C4-2B (cell line): ENCODE measurements at regions not wholly inside any gene's neighbourhood (a gene's known extent, or its start where the extent isn't known, plus 50 kb on each side); places are given as distances from the start of the nearest gene placed in this dataset.

Experiments
- CTCF ChIP-seq: fragments of 450-650 bp; conservative IDR thresholded peaks from 2 replicates; pipeline ENCODE4 v1.5.1; 2017; ENCODE audit warnings: mild to moderate bottlenecking
- ZFX ChIP-seq: fragments of 450-650 bp; IDR thresholded peaks from 2 replicates; pipeline ENCODE4 v1.6.1; 2017

GRCh38 chr3:59528251-59528650, 478.4 kb upstream of the CFAP20DC start:
- TF ChIP-seq CTCF: no peak
- TF ChIP-seq ZFX: no peak
